ENCODE measurements at regions not wholly inside any gene's neighbourhood (a gene's known extent, or its start where the extent isn't known, plus 50 kb on each side); places are given as distances from the start of the nearest gene placed in this dataset.

DNA sequence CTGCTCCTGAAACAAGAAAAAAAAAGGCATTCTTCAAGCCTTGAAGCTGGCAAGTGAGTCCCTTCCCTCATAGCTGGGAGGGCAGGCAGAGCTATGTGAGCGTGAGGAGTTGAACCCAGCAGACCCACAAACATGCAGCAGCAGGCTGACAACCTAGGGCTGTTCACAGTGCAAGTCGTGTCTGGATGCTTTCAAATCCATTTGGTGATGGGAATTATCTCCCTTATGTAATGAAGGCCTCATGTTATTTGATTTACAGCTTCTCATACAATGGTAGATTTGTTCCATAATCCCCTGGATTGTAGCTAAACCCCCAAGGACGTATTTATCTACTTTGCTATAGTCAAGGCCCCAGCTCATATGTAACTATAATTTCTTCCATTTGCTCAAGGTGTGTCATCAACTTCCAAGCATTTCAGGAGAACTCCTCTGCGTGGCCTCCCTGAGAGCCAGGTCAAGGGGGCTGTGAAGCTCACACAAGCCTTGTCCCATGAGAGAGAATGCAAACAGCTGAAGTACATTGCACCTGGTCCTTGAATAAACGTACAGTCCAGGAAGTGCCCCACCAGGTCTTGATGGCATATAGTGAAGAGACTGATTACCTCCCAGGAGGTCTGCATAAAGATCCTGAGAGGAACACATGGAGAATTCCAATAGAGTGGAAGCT is 124.8 kb upstream of the SLC1A3 start:
- POLR2A ChIA-PET: no interaction called here
- ATAC-seq: no peak
- Mint-ChIP-seq H3K4me1 (no peaks in the 10 kb centered on the region), H3K27ac (no peak overlapping the region), H3K4me3 (no peak overlapping the region), H3K9me3 (peaks cover 11% of the 10 kb centered on the region), H3K27me3 (ENCODE audit: low read depth) (no peaks in the 10 kb centered on the region), H3K36me3 (no peaks in the 10 kb centered on the region)
- DNase-seq (ENCODE audit: low spot score): no peak
- TF ChIP-seq HMGA2 (CRISPR knock-in tag; IDR thresholded peaks at IDR 0.05) (no peak), NR2C2 (CRISPR knock-in tag; IDR thresholded peaks at IDR 0.05) (no peak), JUN (CRISPR knock-in tag; IDR thresholded peaks at IDR 0.05) (no peak), OVOL2 (CRISPR knock-in tag; IDR thresholded peaks at IDR 0.05; ENCODE audit: borderline replicate concordance) (no peak), NFE2L1 (CRISPR knock-in tag; IDR thresholded peaks at IDR 0.05) (no peak), ESRRA (CRISPR knock-in tag; IDR thresholded peaks at IDR 0.05; ENCODE audit: borderline replicate concordance) (no peak), CREM (CRISPR knock-in tag; IDR thresholded peaks at IDR 0.05) (no peak), ATF1 (CRISPR knock-in tag; IDR thresholded peaks at IDR 0.05) (no peak), PRRX2 (CRISPR knock-in tag; IDR thresholded peaks at IDR 0.05) (no peak), SMAD4 (CRISPR knock-in tag; IDR thresholded peaks at IDR 0.05) (no peak), SMAD3 (CRISPR knock-in tag; IDR thresholded peaks at IDR 0.05; ENCODE audit: borderline replicate concordance) (no peak), ZNF121 (CRISPR knock-in tag; IDR thresholded peaks at IDR 0.05) (no peak)
- TF ChIP-seq, protein P1, sequence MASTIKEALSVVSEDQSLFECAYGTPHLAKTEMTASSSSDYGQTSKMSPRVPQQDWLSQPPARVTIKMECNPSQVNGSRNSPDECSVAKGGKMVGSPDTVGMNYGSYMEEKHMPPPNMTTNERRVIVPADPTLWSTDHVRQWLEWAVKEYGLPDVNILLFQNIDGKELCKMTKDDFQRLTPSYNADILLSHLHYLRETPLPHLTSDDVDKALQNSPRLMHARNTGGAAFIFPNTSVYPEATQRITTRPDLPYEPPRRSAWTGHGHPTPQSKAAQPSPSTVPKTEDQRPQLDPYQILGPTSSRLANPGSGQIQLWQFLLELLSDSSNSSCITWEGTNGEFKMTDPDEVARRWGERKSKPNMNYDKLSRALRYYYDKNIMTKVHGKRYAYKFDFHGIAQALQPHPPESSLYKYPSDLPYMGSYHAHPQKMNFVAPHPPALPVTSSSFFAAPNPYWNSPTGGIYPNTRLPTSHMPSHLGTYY (CRISPR knock-in tag; IDR thresholded peaks at IDR 0.05): no peak
- TF ChIP-seq, protein P2, sequence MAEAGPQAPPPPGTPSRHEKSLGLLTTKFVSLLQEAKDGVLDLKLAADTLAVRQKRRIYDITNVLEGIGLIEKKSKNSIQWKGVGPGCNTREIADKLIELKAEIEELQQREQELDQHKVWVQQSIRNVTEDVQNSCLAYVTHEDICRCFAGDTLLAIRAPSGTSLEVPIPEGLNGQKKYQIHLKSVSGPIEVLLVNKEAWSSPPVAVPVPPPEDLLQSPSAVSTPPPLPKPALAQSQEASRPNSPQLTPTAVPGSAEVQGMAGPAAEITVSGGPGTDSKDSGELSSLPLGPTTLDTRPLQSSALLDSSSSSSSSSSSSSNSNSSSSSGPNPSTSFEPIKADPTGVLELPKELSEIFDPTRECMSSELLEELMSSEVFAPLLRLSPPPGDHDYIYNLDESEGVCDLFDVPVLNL (CRISPR knock-in tag; IDR thresholded peaks at IDR 0.05; ENCODE audit: borderline replicate concordance, low read depth): no peak
- TF ChIP-seq, protein P3, sequence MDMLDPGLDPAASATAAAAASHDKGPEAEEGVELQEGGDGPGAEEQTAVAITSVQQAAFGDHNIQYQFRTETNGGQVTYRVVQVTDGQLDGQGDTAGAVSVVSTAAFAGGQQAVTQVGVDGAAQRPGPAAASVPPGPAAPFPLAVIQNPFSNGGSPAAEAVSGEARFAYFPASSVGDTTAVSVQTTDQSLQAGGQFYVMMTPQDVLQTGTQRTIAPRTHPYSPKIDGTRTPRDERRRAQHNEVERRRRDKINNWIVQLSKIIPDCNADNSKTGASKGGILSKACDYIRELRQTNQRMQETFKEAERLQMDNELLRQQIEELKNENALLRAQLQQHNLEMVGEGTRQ (CRISPR knock-in tag; IDR thresholded peaks at IDR 0.05): no peak
- TF ChIP-seq, protein P4, sequence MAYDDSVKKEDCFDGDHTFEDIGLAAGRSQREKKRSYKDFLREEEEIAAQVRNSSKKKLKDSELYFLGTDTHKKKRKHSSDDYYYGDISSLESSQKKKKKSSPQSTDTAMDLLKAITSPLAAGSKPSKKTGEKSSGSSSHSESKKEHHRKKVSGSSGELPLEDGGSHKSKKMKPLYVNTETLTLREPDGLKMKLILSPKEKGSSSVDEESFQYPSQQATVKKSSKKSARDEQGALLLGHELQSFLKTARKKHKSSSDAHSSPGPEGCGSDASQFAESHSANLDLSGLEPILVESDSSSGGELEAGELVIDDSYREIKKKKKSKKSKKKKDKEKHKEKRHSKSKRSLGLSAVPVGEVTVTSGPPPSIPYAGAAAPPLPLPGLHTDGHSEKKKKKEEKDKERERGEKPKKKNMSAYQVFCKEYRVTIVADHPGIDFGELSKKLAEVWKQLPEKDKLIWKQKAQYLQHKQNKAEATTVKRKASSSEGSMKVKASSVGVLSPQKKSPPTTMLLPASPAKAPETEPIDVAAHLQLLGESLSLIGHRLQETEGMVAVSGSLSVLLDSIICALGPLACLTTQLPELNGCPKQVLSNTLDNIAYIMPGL (CRISPR knock-in tag; IDR thresholded peaks at IDR 0.05): no peak
- TF ChIP-seq, protein P5, sequence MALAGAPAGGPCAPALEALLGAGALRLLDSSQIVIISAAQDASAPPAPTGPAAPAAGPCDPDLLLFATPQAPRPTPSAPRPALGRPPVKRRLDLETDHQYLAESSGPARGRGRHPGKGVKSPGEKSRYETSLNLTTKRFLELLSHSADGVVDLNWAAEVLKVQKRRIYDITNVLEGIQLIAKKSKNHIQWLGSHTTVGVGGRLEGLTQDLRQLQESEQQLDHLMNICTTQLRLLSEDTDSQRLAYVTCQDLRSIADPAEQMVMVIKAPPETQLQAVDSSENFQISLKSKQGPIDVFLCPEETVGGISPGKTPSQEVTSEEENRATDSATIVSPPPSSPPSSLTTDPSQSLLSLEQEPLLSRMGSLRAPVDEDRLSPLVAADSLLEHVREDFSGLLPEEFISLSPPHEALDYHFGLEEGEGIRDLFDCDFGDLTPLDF (CRISPR knock-in tag; IDR thresholded peaks at IDR 0.05): no peak
- CTCF ChIA-PET: no interaction called here

DNA sequence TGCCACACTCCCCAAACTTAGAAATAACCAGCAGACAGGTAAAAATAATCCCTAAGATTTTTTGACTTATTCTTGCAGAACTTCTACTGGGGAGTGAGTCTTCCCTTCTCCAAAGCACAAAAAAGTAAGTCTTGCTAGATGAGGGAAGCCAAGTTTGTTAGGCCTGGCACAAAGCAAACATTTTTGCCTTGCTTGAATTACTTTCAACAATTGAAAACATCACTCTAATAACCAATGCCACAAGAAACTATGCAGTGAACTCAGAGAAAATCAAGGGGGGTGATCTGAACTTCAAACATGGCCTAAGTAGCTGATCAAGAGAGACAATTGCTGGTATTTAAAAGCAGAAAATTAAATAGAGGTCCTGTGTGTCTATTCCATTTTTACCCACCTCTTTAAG is 123.6 kb upstream of the SLC1A3 start:
- DNase-seq (ENCODE audit: low spot score) (no peak), ATAC-seq (no peak)
- H3K36me3 Mint-ChIP-seq: no peaks in the 10 kb centered on the region
- H3K4me3 Mint-ChIP-seq: no peak overlapping the region
- POLR2A ChIA-PET: no interaction called here
- CTCF ChIA-PET: no interaction called here
- H3K27ac Mint-ChIP-seq: no peak overlapping the region
- no peaks in the 10 kb centered on the region for H3K27me3 Mint-ChIP-seq (ENCODE audit: low read depth)
- H3K9me3 Mint-ChIP-seq: peaks cover 14% of the 10 kb centered on the region
- H3K4me1 Mint-ChIP-seq: no peaks in the 10 kb centered on the region
- TF ChIP-seq KAT7 (CRISPR knock-in tag; IDR thresholded peaks at IDR 0.05; ENCODE audit: borderline replicate concordance) (no peak), RELA (CRISPR knock-in tag; IDR thresholded peaks at IDR 0.05; ENCODE audit: borderline replicate concordance) (no peak), CREB1 (CRISPR knock-in tag; IDR thresholded peaks at IDR 0.05) (no peak), ZNF232 (CRISPR knock-in tag; IDR thresholded peaks at IDR 0.05) (no peak), SMAD3 (CRISPR knock-in tag; IDR thresholded peaks at IDR 0.05; ENCODE audit: borderline replicate concordance) (no peak)
- TF ChIP-seq, protein P6, sequence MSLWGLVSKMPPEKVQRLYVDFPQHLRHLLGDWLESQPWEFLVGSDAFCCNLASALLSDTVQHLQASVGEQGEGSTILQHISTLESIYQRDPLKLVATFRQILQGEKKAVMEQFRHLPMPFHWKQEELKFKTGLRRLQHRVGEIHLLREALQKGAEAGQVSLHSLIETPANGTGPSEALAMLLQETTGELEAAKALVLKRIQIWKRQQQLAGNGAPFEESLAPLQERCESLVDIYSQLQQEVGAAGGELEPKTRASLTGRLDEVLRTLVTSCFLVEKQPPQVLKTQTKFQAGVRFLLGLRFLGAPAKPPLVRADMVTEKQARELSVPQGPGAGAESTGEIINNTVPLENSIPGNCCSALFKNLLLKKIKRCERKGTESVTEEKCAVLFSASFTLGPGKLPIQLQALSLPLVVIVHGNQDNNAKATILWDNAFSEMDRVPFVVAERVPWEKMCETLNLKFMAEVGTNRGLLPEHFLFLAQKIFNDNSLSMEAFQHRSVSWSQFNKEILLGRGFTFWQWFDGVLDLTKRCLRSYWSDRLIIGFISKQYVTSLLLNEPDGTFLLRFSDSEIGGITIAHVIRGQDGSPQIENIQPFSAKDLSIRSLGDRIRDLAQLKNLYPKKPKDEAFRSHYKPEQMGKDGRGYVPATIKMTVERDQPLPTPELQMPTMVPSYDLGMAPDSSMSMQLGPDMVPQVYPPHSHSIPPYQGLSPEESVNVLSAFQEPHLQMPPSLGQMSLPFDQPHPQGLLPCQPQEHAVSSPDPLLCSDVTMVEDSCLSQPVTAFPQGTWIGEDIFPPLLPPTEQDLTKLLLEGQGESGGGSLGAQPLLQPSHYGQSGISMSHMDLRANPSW (CRISPR knock-in tag; conservative IDR thresholded peaks at IDR 0.05; ENCODE audit: low read depth): no peak
- TF ChIP-seq, protein P7, sequence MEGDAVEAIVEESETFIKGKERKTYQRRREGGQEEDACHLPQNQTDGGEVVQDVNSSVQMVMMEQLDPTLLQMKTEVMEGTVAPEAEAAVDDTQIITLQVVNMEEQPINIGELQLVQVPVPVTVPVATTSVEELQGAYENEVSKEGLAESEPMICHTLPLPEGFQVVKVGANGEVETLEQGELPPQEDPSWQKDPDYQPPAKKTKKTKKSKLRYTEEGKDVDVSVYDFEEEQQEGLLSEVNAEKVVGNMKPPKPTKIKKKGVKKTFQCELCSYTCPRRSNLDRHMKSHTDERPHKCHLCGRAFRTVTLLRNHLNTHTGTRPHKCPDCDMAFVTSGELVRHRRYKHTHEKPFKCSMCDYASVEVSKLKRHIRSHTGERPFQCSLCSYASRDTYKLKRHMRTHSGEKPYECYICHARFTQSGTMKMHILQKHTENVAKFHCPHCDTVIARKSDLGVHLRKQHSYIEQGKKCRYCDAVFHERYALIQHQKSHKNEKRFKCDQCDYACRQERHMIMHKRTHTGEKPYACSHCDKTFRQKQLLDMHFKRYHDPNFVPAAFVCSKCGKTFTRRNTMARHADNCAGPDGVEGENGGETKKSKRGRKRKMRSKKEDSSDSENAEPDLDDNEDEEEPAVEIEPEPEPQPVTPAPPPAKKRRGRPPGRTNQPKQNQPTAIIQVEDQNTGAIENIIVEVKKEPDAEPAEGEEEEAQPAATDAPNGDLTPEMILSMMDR (IDR thresholded peaks at IDR 0.05): no peak
- TF ChIP-seq, protein P1 (CRISPR knock-in tag; IDR thresholded peaks at IDR 0.05): no peak
